ENCODE measurements at regions not wholly inside any gene's neighbourhood (a gene's known extent, or its start where the extent isn't known, plus 50 kb on each side); places are given as distances from the start of the nearest gene placed in this dataset.

DNA sequence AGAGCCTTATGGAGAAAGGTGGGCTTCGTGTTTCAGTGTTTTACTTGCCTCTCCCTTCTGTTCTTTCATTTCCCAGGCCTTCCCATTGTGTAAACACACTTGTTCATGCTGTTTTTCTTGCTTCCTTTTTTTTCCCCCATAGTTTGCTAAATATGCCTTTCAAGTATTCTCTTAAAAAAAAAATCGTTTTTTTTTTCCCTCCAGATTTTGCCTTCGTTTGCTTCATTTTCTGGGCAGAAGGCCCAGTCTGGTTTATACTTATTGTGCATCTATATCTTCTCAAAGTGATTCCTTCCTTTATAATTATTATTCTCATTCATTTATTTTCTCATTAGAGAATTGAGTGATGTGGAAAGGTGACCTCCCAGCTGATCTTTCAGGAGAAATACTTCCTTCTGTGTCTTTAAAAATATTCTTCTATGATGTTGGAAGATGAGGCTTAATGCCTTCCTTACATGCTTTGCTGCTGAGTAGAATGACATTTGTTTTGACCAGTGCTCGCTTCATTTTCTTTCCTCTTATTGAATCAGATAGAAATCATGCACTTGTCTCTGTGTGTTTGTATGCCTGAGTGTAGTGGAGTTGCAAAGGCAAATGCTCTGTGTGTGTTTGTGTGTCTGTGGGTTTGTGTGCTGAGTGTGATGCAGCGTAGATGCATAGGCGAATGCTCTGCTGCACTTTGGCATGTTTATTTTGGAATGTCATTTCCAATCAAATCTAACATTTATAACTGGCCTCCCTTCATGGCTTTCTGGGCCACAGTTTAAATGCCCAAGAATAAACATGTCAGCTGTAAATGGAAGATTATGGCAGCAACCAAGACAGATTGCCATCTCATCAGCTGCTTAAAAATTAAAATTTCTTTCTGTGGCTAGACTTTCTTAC, 591.4 kb downstream of the FGF9 start:
- TF ChIP-seq EZH2phosphoT487 (IDR thresholded peaks at IDR 0.05; ENCODE audit: unreplicated experiment) (no peak), POLR2AphosphoS5 (IDR thresholded peaks at IDR 0.05; ENCODE audit: low read depth) (no peak), CREB1 (CRISPR knock-in tag; IDR thresholded peaks at IDR 0.05; ENCODE audit: low read depth) (no peak), EZH2 (IDR thresholded peaks at IDR 0.05; ENCODE audit: low read depth, unreplicated experiment) (no peak), STAT1 (IDR thresholded peaks at IDR 0.05; ENCODE audit: unreplicated experiment) (no peak)
- TF ChIP-seq, protein P1, sequence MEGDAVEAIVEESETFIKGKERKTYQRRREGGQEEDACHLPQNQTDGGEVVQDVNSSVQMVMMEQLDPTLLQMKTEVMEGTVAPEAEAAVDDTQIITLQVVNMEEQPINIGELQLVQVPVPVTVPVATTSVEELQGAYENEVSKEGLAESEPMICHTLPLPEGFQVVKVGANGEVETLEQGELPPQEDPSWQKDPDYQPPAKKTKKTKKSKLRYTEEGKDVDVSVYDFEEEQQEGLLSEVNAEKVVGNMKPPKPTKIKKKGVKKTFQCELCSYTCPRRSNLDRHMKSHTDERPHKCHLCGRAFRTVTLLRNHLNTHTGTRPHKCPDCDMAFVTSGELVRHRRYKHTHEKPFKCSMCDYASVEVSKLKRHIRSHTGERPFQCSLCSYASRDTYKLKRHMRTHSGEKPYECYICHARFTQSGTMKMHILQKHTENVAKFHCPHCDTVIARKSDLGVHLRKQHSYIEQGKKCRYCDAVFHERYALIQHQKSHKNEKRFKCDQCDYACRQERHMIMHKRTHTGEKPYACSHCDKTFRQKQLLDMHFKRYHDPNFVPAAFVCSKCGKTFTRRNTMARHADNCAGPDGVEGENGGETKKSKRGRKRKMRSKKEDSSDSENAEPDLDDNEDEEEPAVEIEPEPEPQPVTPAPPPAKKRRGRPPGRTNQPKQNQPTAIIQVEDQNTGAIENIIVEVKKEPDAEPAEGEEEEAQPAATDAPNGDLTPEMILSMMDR (conservative IDR thresholded peaks at IDR 0.05; ENCODE audit: low read depth in 2 of 2): no peak

Data from GM23338 (cell line).